ENCODE measurements at regions not wholly inside any gene's neighbourhood (a gene's known extent, or its start where the extent isn't known, plus 50 kb on each side); places are given as distances from the start of the nearest gene placed in this dataset.
"Not testable (repeated sequence)": the region's sequence is repeated elsewhere in the genome, so short reads cannot be mapped to it uniquely, and the experiment has no call there.

- Mint-ChIP-seq H3K4me3 (no peak overlapping the region), H3K9me3 (peaks cover 57% of the 10 kb centered on the region), H3K4me1 (peaks cover 16% of the 10 kb centered on the region), H3K27me3 (ENCODE audit: low read depth) (peaks cover 63% of the 10 kb centered on the region), H3K36me3 (ENCODE audit: low read depth) (peaks cover 12% of the 10 kb centered on the region), H3K27ac (peak overlapping the region; percentile 65 to 79 (median 75))
- TF ChIP-seq CTCF (IDR thresholded peaks at IDR 0.05; ENCODE audit: unreplicated experiment in 3 of 3), result no peak
Observed at GRCh38 chr1:148315071-148315811, 163.2 kb upstream of the NBPF11 start.

- Mint-ChIP-seq H3K27ac (no peak overlapping the region), H3K27me3 (ENCODE audit: low read depth) (peaks cover 73% of the 10 kb centered on the region), H3K36me3 (ENCODE audit: low read depth) (peaks cover 12% of the 10 kb centered on the region), H3K4me3 (no peak overlapping the region), H3K9me3 (peaks cover 53% of the 10 kb centered on the region), H3K4me1 (peaks cover 24% of the 10 kb centered on the region)
- TF ChIP-seq CTCF (IDR thresholded peaks at IDR 0.05; ENCODE audit: unreplicated experiment in 3 of 3), result no peak
Observed at GRCh38 chr1:148310807-148311206, 158.7 kb upstream of the NBPF11 start.

GRCh38 chr1:148309940-148310500, 157.9 kb upstream of the NBPF11 start:
- peaks cover 21% of the 10 kb centered on the region for H3K4me1 Mint-ChIP-seq
- H3K4me3 Mint-ChIP-seq, result no peak overlapping the region
- H3K36me3 Mint-ChIP-seq (ENCODE audit: low read depth), result peaks cover 12% of the 10 kb centered on the region
- no peak overlapping the region for H3K27ac Mint-ChIP-seq
- H3K9me3 Mint-ChIP-seq, result peaks cover 54% of the 10 kb centered on the region
- peaks cover 78% of the 10 kb centered on the region for H3K27me3 Mint-ChIP-seq (ENCODE audit: low read depth)
- no peak for TF ChIP-seq CTCF (IDR thresholded peaks at IDR 0.05; ENCODE audit: unreplicated experiment in 3 of 3)

- Mint-ChIP-seq H3K27me3 (ENCODE audit: low read depth) (peaks cover 82% of the 10 kb centered on the region), H3K9me3 (peaks cover 45% of the 10 kb centered on the region), H3K36me3 (ENCODE audit: low read depth) (peaks cover 12% of the 10 kb centered on the region), H3K27ac (no peak overlapping the region), H3K4me1 (peaks cover 22% of the 10 kb centered on the region), H3K4me3 (no peak overlapping the region)
- no peak for TF ChIP-seq CTCF (IDR thresholded peaks at IDR 0.05; ENCODE audit: unreplicated experiment in 3 of 3)
Observed at GRCh38 chr1:148308832-148309458, 156.9 kb upstream of the NBPF11 start.

GRCh38 chr1:148307583-148308185, 155.6 kb upstream of the NBPF11 start:
- Mint-ChIP-seq H3K9me3 (peaks cover 36% of the 10 kb centered on the region), H3K4me3 (no peak overlapping the region), H3K4me1 (peaks cover 25% of the 10 kb centered on the region), H3K27ac (no peak overlapping the region), H3K27me3 (ENCODE audit: low read depth) (peaks cover 87% of the 10 kb centered on the region), H3K36me3 (ENCODE audit: low read depth) (peaks cover 9% of the 10 kb centered on the region)
- no peak for TF ChIP-seq CTCF (IDR thresholded peaks at IDR 0.05; ENCODE audit: unreplicated experiment in 3 of 3)

GRCh38 chr1:148304935-148305334, 152.9 kb upstream of the NBPF11 start:
- Mint-ChIP-seq H3K4me3 (peak overlapping the region; percentile 17 to 57 (median 34)), H3K27me3 (ENCODE audit: low read depth) (peaks cover 62% of the 10 kb centered on the region), H3K4me1 (peaks cover 25% of the 10 kb centered on the region), H3K9me3 (peaks cover 12% of the 10 kb centered on the region)
- H3K36me3 Mint-ChIP-seq (ENCODE audit: low read depth); H3K27ac Mint-ChIP-seq: not testable (repeated sequence)

GRCh38 chr1:148302586-148303364, 150.7 kb upstream of the NBPF11 start:
- Mint-ChIP-seq H3K27me3 (ENCODE audit: low read depth) (peaks cover 40% of the 10 kb centered on the region), H3K4me1 (peaks cover 25% of the 10 kb centered on the region), H3K4me3 (peak overlapping the region; percentile 77 to 83 (median 77)), H3K27ac (peak overlapping the region; percentile 79 to 94 (median 81))
- not testable (repeated sequence) for H3K9me3 Mint-ChIP-seq; H3K36me3 Mint-ChIP-seq (ENCODE audit: low read depth)

- not testable (repeated sequence) for H3K36me3 Mint-ChIP-seq (ENCODE audit: low read depth); H3K4me3 Mint-ChIP-seq; H3K27ac Mint-ChIP-seq; H3K27me3 Mint-ChIP-seq (ENCODE audit: low read depth); H3K4me1 Mint-ChIP-seq
- H3K9me3 Mint-ChIP-seq, result peaks cover 12% of the 10 kb centered on the region
Observed at GRCh38 chr1:148297852-148298251, 145.8 kb upstream of the NBPF11 start.

Data from nephron (organoid).